Spleen (tissue), 11 donors: ENCODE measurements at regions not wholly inside any gene's neighbourhood (a gene's known extent, or its start where the extent isn't known, plus 50 kb on each side); places are given as distances from the start of the nearest gene placed in this dataset.

Experiments
- DNase-seq: peaks from one replicate; pipeline ENCODE4 v3.0.0-alpha.2; 2020
- H3K27ac ChIP-seq, 8 donors: fragments of 200-600 bp; sonication (generic) in 7 of 8; 1 replicate in 4 of 8; 2 replicates in 4 of 8; pipeline versions ENCODE4 v1.5.0 to v1.8.0; 2016 to 2021; ENCODE audit warnings: inconsistent platforms in 4 of 8, mild to moderate bottlenecking in 4 of 8, moderate library complexity in 1 of 8
- H3K27me3 ChIP-seq, 7 donors: fragments of 200-600 bp; sonication (generic) in 6 of 7; replicated peaks in 1 of 7; 1 replicate in 4 of 7; 2 replicates in 3 of 7; pipeline versions ENCODE4 v1.5.0 to v1.8.0; 2016 to 2021; ENCODE audit warnings: inconsistent platforms in 3 of 7, mild to moderate bottlenecking in 1 of 7
- H3K36me3 ChIP-seq, 6 donors: fragments of 200-600 bp; sonication (generic) in 5 of 6; 1 replicate in 4 of 6; 2 replicates in 2 of 6; pipeline versions ENCODE4 v1.5.0 to v1.8.0; 2016 to 2021; ENCODE audit warnings: inconsistent platforms in 2 of 6
- H3K4me1 ChIP-seq, 6 donors: fragments of 200-600 bp; sonication (generic) in 5 of 6; 1 replicate in 3 of 6; 2 replicates in 3 of 6; pipeline versions ENCODE4 v1.5.0 to v1.8.0; 2016 to 2021; ENCODE audit warnings: inconsistent platforms in 3 of 6
- H3K4me3 ChIP-seq, 8 donors: fragments of 200-600 bp; sonication (generic) in 7 of 8; 1 replicate in 4 of 8; 2 replicates in 4 of 8; pipeline versions ENCODE4 v1.5.0 to v1.8.0; 2016 to 2021; ENCODE audit warnings: inconsistent platforms in 4 of 8, mild to moderate bottlenecking in 4 of 8, moderate library complexity in 2 of 8
- H3K9me3 ChIP-seq, 8 donors: fragments of 200-600 bp; sonication (generic) in 7 of 8; 1 replicate in 4 of 8; 2 replicates in 4 of 8; pipeline versions ENCODE4 v1.5.0 to v1.8.0; 2016 to 2021; ENCODE audit warnings: inconsistent platforms in 4 of 8
- CTCF ChIP-seq, 11 experiments: fragments of 200-600 bp in 7 of 11; fragments of 450-650 bp in 4 of 11; sonication (generic) in 4 of 11; IDR thresholded peaks in 8 of 11; conservative IDR thresholded peaks in 3 of 11; 1 replicate in 7 of 11; 2 replicates in 4 of 11; pipeline versions ENCODE4 v1.4.0 to v1.8.0; 2016 to 2021; ENCODE audit warnings: antibody characterized with exemption in 11 of 11, inconsistent platforms in 4 of 11, mild to moderate bottlenecking in 1 of 11
- POLR2A ChIP-seq, 3 donors: fragments of 450-650 bp; IDR thresholded peaks; one replicate each; pipeline ENCODE4 v1.5.1; 2017; ENCODE audit warnings: antibody characterized with exemption in 3 of 3, mild to moderate bottlenecking in 1 of 3
- POLR2AphosphoS5 ChIP-seq, 3 donors: sonication (generic); formaldehyde crosslinking; IDR thresholded peaks; one replicate each; pipeline ENCODE4 v1.5.1; 2017; ENCODE audit warnings: antibody characterized with exemption in 3 of 3
- WGBS, 5 donors: extraction: QIAGEN DNeasy Blood & Tissue Kit in 3 of 5; methylation state at CpG; one replicate each; pipeline versions ENCODE4 v1.1.5 to v1.1.7; 2013 to 2018; 5-methylcytosine and 5-hydroxymethylcytosine counted together
- intact Hi-C: fragments of 100-400 bp; cut with DNase I; formaldehyde crosslinking; loops from one replicate; pipeline ENCODE4 v1.15.0; 2023; ENCODE audit warnings: low total_unique reads
- donor health status: healthy with polysubstance abuse.
- donor health status: DM: no; HTN: no; CAD: no; lungs with moderate emphysema.
- donor health status: DM: no; HTN: no; CAD: no.
- donor health status: Bipolar disorder and iron deficiency.
- donor health status: healthy.
- donor health status: DM: no; HTN: no; CAD: no.
- donor health status: DM: yes; HTN: yes; CAD: no.

DNA sequence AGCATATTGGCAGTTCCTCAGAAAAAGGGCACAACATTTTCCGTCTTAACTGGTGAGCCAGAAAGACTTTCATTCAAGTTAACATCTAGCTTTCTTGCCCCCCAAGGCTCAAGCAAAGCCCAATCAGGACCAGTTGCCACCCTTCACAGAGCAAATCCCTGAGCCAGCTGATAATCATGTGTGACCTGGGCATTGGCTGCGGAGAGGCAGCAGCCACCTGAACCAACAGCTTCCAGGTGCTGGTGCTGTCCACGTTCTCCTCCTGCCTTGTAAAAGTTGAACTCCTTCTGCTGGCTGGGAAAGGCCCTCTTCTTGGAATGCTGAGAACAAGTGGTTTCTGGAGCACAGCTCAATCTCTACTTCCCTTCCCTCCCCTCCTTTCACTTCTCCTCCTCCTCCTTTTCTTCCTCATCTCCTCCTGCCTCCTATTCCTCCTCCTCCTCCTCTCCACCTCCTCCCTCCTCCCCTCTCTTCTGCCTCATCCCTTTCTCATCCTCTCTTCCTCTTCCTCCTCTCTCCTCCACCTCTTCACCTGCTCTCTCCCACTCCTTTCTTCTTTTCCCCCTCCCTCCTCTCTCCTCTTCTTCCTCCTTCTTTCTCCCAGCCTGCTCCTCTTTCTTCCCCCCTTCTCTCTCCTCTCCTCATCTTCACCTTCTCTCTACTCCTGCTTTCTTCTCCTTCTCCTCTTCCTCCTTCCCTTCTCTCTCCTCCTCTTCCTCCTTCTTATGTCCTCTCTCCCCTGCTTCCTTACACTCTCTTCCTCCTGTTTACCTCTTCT, 140.6 kb downstream of the JCAD start:
- Histone ChIP-seq H3K27ac (no peak overlapping the region), H3K36me3 (no peaks in the 10 kb centered on the region), H3K27me3 (peaks cover 0 to 12% (median 0%) of the 10 kb centered on the region in 7 donors), H3K9me3 (no peaks in the 10 kb centered on the region), H3K4me1 (no peaks in the 10 kb centered on the region), H3K4me3 (no peak overlapping the region)
- 50 to 88% (median 65%) methylated on average over 3 of the region's 3 CpGs for WGBS, 5 donors
- no peak for DNase-seq
- intact Hi-C loops, result no loop called here
- TF ChIP-seq CTCF (IDR thresholded peaks at IDR 0.05 in 8 of 11, conservative IDR thresholded peaks at IDR 0.05 in 3 of 11) (no peak), POLR2A (IDR thresholded peaks at IDR 0.05) (no peak), POLR2AphosphoS5 (IDR thresholded peaks at IDR 0.05) (no peak)

DNA sequence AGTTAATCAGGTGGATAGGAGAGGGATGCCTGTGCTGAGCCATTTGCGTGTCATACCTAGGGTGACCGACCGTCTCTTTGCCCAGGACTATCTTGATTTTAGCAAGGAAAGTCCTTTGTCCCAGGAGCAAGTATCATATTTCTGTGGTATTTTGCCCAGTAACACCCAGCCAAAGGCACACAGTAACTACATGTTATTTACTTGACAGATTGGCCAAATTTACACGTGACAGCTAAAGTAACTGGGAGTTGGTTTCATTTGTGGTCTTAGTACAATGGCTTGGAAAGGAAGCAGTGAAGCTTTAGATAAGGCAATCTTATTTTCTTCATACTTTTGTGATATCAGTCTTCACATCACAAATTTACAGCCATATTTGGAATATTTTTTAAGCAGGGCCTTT, 142.1 kb downstream of the JCAD start:
- H3K9me3 ChIP-seq, result no peaks in the 10 kb centered on the region
- H3K4me3 ChIP-seq, result no peak overlapping the region
- DNase-seq, result no peak
- 41 to 76% (median 56%) methylated on average over 4 of the region's 4 CpGs for WGBS, 5 donors
- no peaks in the 10 kb centered on the region for H3K4me1 ChIP-seq
- no peak overlapping the region for H3K27ac ChIP-seq
- intact Hi-C loops, result no loop called here
- TF ChIP-seq POLR2A (IDR thresholded peaks at IDR 0.05) (no peak), POLR2AphosphoS5 (IDR thresholded peaks at IDR 0.05) (no peak), CTCF (IDR thresholded peaks at IDR 0.05 in 8 of 11, conservative IDR thresholded peaks at IDR 0.05 in 3 of 11) (no peak)
- peaks cover 0 to 12% (median 0%) of the 10 kb centered on the region in 7 donors for H3K27me3 ChIP-seq
- no peaks in the 10 kb centered on the region for H3K36me3 ChIP-seq

- peaks cover 0 to 11% (median 0%) of the 10 kb centered on the region in 7 donors for H3K27me3 ChIP-seq
- H3K9me3 ChIP-seq, result no peaks in the 10 kb centered on the region
- H3K4me3 ChIP-seq, result no peak overlapping the region
- intact Hi-C loops, result no loop called here
- no peaks in the 10 kb centered on the region for H3K4me1 ChIP-seq
- H3K27ac ChIP-seq, result no peak overlapping the region
- no peak for DNase-seq
- H3K36me3 ChIP-seq, result no peaks in the 10 kb centered on the region
- WGBS, 5 donors, result 82 to 97% (median 95%) methylated on average over 4 of the region's 4 CpGs
- TF ChIP-seq POLR2AphosphoS5 (IDR thresholded peaks at IDR 0.05) (no peak), POLR2A (IDR thresholded peaks at IDR 0.05) (no peak), CTCF (IDR thresholded peaks at IDR 0.05 in 8 of 11, conservative IDR thresholded peaks at IDR 0.05 in 3 of 11) (no peak)
Measured at GRCh38 chr10:29916669-29917068, 142.7 kb downstream of the JCAD start.

GRCh38 chr10:29914986-29915785, 144.2 kb downstream of the JCAD start:
- intact Hi-C loops, result no loop called here
- Histone ChIP-seq H3K27ac (no peak overlapping the region), H3K4me1 (no peaks in the 10 kb centered on the region), H3K4me3 (no peak overlapping the region), H3K9me3 (no peaks in the 10 kb centered on the region), H3K27me3 (peaks cover 0 to 3% (median 0%) of the 10 kb centered on the region in 7 donors), H3K36me3 (no peaks in the 10 kb centered on the region)
- no peak for TF ChIP-seq POLR2AphosphoS5 (IDR thresholded peaks at IDR 0.05)
- no peak for TF ChIP-seq CTCF (IDR thresholded peaks at IDR 0.05 in 8 of 11, conservative IDR thresholded peaks at IDR 0.05 in 3 of 11)
- no peak for TF ChIP-seq POLR2A (IDR thresholded peaks at IDR 0.05)
- DNase-seq, result no peak
- WGBS, 5 donors, result 63 to 89% (median 87%) methylated on average over 3 of the region's 3 CpGs
